Transverse colon (tissue), 4 donors: ENCODE measurements at regions not wholly inside any gene's neighbourhood (a gene's known extent, or its start where the extent isn't known, plus 50 kb on each side); places are given as distances from the start of the nearest gene placed in this dataset.

Experiments used
- CTCF ChIP-seq, 5 experiments: fragments of 200-600 bp in 3 of 5; fragments of 450-650 bp in 2 of 5; sonication (generic) in 3 of 5; IDR thresholded peaks; 1 replicate in 2 of 5; 2 replicates in 3 of 5; pipeline ENCODE4 v1.5.1; 2016 to 2017; ENCODE audit warnings: antibody characterized with exemption in 5 of 5, inconsistent platforms in 3 of 5, mild to moderate bottlenecking in 2 of 5, moderate library complexity in 1 of 5
- EP300 ChIP-seq: sonication (generic); formaldehyde crosslinking; IDR thresholded peaks from one replicate; pipeline ENCODE4 v1.6.1; 2017; ENCODE audit warnings: antibody characterized with exemption, low read depth
- POLR2A ChIP-seq: fragments of 450-650 bp; IDR thresholded peaks from one replicate; pipeline ENCODE4 v1.6.1; 2016; ENCODE audit warnings: antibody characterized with exemption, mild to moderate bottlenecking, moderate library complexity
- POLR2AphosphoS5 ChIP-seq, 3 donors: sonication (generic); formaldehyde crosslinking; IDR thresholded peaks; one replicate each; pipeline ENCODE4 v1.6.1; 2016; ENCODE audit warnings: antibody characterized with exemption in 3 of 3

GRCh38 chr12:125284087-125284486, 218.9 kb downstream of the AACS start:
- TF ChIP-seq POLR2A (no peak), POLR2AphosphoS5 (IDR thresholded peaks at IDR 0.05) (no peak), CTCF (IDR thresholded peaks at IDR 0.05) (no peak), EP300 (no peak)
